H1 (cell line): ENCODE measurements at regions not wholly inside any gene's neighbourhood (a gene's known extent, or its start where the extent isn't known, plus 50 kb on each side); places are given as distances from the start of the nearest gene placed in this dataset.

ENCODE experiments used
- CEBPB ChIP-seq: IDR thresholded peaks from 2 replicates; pipeline ENCODE4 v1.6.1; 2012; ENCODE audit warnings: low read depth, low read length
- CREB1 ChIP-seq: IDR thresholded peaks from 2 replicates; pipeline ENCODE4 v1.6.1; 2012; ENCODE audit warnings: inconsistent platforms
- JUND ChIP-seq: IDR thresholded peaks from 2 replicates; pipeline ENCODE4 v1.6.1; 2011; ENCODE audit warnings: mild to moderate bottlenecking, improper control_type of control experiment, low read length
- KDM5A ChIP-seq: fragments of 200-600 bp; IDR thresholded peaks from 2 replicates; pipeline ENCODE4 v1.7.1; 2012; ENCODE audit warnings: mild to moderate bottlenecking, low read length, inconsistent platforms, mixed read lengths
- MAFK ChIP-seq: IDR thresholded peaks from 2 replicates; pipeline ENCODE4 v1.6.1; 2012; ENCODE audit warnings: low read depth, mild to moderate bottlenecking, improper control_type of control experiment, low read length
- NRF1 ChIP-seq: IDR thresholded peaks from 2 replicates; pipeline ENCODE4 v1.6.1; 2011; ENCODE audit warnings: mild to moderate bottlenecking, low read depth, low read length, improper control_type of control experiment
- POLR2A ChIP-seq, 2 experiments: IDR thresholded peaks; 1 replicate in 1 of 2; 2 replicates in 1 of 2; pipeline ENCODE4 v1.6.1; 2011; ENCODE audit warnings: low read depth in 2 of 2, low read length in 2 of 2, mild to moderate bottlenecking in 2 of 2; ENCODE audit errors: control extremely low read depth in 1 of 2
- POLR2AphosphoS5 ChIP-seq: IDR thresholded peaks from 2 replicates; pipeline ENCODE4 v1.6.1; 2011; ENCODE audit warnings: low read depth, low read length
- RXRA ChIP-seq: IDR thresholded peaks from 2 replicates; pipeline ENCODE4 v1.6.1; 2011; ENCODE audit warnings: low read depth, mild to moderate bottlenecking, low read length, moderate library complexity; ENCODE audit not compliant: insufficient read depth
- SIN3A ChIP-seq, 2 experiments: IDR thresholded peaks in 1 of 2; conservative IDR thresholded peaks in 1 of 2; 2 replicates each; pipeline ENCODE4 v1.6.1; 2011 to 2012; ENCODE audit warnings: low read length in 2 of 2, improper control_type of control experiment in 1 of 2, low read depth in 1 of 2, mild to moderate bottlenecking in 1 of 2
- SP1 ChIP-seq: IDR thresholded peaks from 2 replicates; pipeline ENCODE4 v1.6.1; 2011; ENCODE audit warnings: low read depth, low read length
- TF ChIP-seq, protein P1 (sequence below): IDR thresholded peaks from 2 replicates; pipeline ENCODE4 v1.6.1; 2011; ENCODE audit warnings: low read length, improper control_type of control experiment
- TF ChIP-seq, protein P2 (sequence below), 3 experiments: IDR thresholded peaks; 1 replicate in 2 of 3; 2 replicates in 1 of 3; pipeline versions ENCODE4 v1.5.1 to v1.6.1; 2011; ENCODE audit warnings: low read length in 3 of 3, mild to moderate bottlenecking in 3 of 3, inconsistent platforms in 2 of 3, low read depth in 1 of 3, moderate library complexity in 1 of 3; ENCODE audit not compliant: insufficient read depth in 1 of 3; ENCODE audit errors: control extremely low read depth in 1 of 3
- TF ChIP-seq, protein P3 (sequence below): IDR thresholded peaks from 2 replicates; pipeline ENCODE4 v1.6.1; 2012; ENCODE audit warnings: inconsistent platforms

DNA sequence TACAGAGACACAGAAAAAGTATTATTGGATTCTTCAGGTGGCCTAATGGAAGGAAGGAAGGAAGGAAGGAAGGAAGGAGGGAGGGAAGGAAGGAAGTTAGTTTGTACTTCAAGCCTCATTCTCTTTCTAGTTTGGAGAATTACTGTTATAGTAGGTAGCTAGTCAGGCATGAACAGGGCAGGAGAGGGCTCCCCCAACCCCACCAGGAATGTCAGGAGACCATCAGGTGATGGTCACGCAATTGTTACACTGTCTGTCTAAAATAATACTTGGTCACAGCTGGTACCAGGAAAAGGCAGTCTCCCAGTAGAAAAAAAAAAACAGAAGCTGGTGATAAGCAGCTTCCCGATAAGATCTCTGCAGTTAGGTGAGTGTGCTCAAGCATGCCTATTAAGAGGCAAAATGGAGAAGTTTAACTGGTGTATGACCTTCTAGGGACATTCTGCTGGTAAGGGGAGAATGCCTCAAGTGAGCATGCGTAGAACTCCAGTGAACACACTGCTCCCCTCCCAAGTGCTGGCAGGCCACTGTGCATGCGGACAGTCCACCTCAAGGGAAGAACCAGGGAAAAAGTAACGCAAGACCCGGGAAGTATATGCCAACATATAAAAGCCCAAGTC lies 358.4 kb upstream of the SOX5 start:
- TF ChIP-seq NRF1 (no peak), POLR2A (IDR thresholded peaks at IDR 0.05; ENCODE audit: control extremely low read depth in 1 of 2, low read depth in 2 of 2, low read length in 2 of 2) (no peak), SP1 (no peak), RXRA (no peak), POLR2AphosphoS5 (no peak), CEBPB (no peak), KDM5A (no peak), CREB1 (no peak), JUND (no peak), MAFK (no peak), SIN3A (conservative IDR thresholded peaks at IDR 0.05 in 1 of 2, IDR thresholded peaks at IDR 0.05 in 1 of 2; ENCODE audit: low read depth in 1 of 2, low read length in 2 of 2) (no peak)
- TF ChIP-seq, protein P1, sequence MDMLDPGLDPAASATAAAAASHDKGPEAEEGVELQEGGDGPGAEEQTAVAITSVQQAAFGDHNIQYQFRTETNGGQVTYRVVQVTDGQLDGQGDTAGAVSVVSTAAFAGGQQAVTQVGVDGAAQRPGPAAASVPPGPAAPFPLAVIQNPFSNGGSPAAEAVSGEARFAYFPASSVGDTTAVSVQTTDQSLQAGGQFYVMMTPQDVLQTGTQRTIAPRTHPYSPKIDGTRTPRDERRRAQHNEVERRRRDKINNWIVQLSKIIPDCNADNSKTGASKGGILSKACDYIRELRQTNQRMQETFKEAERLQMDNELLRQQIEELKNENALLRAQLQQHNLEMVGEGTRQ, result no peak
- TF ChIP-seq, protein P2, sequence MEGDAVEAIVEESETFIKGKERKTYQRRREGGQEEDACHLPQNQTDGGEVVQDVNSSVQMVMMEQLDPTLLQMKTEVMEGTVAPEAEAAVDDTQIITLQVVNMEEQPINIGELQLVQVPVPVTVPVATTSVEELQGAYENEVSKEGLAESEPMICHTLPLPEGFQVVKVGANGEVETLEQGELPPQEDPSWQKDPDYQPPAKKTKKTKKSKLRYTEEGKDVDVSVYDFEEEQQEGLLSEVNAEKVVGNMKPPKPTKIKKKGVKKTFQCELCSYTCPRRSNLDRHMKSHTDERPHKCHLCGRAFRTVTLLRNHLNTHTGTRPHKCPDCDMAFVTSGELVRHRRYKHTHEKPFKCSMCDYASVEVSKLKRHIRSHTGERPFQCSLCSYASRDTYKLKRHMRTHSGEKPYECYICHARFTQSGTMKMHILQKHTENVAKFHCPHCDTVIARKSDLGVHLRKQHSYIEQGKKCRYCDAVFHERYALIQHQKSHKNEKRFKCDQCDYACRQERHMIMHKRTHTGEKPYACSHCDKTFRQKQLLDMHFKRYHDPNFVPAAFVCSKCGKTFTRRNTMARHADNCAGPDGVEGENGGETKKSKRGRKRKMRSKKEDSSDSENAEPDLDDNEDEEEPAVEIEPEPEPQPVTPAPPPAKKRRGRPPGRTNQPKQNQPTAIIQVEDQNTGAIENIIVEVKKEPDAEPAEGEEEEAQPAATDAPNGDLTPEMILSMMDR (IDR thresholded peaks at IDR 0.05; ENCODE audit: control extremely low read depth in 1 of 3, insufficient read depth in 1 of 3, low read depth in 1 of 3, low read length in 3 of 3), result no peak
- TF ChIP-seq, protein P3, sequence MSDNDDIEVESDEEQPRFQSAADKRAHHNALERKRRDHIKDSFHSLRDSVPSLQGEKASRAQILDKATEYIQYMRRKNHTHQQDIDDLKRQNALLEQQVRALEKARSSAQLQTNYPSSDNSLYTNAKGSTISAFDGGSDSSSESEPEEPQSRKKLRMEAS, result no peak
